Posterior cingulate gyrus (tissue), 11 donors: ENCODE measurements at regions not wholly inside any gene's neighbourhood (a gene's known extent, or its start where the extent isn't known, plus 50 kb on each side); places are given as distances from the start of the nearest gene placed in this dataset.

Experiments
- DNase-seq, 10 donors: peaks; one replicate each; pipeline versions ENCODE4 v3.0.0 to v3.0.0-alpha.2; 2020 to 2021; ENCODE audit warnings: mixed read lengths in 3 of 10
- intact Hi-C: fragments of 100-400 bp; cut with DNase I; formaldehyde crosslinking; loops from one replicate; pipeline ENCODE4 v1.15.1; 2023

DNA sequence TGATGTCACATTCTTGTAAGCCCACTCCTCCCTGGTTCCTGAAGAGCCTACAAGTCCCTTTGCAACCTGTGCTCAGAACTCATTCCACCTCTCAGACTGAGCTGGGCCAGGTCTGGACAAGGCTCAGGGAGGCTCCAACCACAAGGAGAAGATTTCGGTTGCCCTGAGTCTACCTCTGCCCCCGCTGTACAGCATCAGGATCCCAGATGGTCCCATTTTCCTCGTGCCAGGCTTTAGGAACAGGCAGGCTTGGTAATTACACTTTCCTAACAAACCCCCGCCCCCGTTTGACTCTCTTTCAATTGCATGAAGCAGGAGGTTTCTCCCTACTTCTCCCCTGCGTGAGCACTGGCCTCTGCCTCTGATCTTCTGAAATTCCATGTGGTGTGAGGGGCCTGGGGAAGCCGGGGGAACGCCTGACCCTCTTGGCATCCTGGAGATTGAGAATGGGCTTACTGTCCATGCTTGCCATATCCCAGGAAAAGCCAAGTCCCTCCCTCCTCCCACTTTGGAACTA is 86.9 kb upstream of the CTNNA1 start:
- intact Hi-C loops, result loop anchor here (10.0 kb wide), 1 partner anchor 89 kb away; the partner anchor contains the start of gene CTNNA1
- DNase-seq, result peak in 1 of 10 donors; percentile 39

DNA sequence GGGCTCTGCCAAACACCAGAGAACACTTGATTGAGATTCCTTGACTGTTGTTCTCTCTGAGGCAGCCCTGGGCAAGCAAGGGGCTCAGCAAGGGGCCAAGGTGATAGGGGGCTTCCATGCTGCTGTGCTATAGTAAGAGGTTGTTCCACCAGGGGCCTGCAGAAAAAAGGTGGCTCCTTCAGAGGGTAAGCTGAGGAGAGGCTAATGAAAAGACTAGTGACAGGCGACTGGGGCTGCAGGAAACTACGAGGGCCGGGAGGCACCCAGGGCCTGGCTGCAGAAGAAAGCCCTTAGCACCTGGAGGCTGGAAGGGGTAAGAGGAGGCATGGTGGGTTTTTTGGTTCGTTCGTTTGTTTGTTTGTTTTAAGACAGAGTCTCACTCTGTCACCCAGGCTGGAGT is 88.0 kb upstream of the CTNNA1 start:
- peak in 1 of 10 donors; percentile 22 for DNase-seq
- intact Hi-C loops, result loop anchor here (10.0 kb wide), 1 partner anchor 90 kb away; the partner anchor contains the start of gene CTNNA1

DNA sequence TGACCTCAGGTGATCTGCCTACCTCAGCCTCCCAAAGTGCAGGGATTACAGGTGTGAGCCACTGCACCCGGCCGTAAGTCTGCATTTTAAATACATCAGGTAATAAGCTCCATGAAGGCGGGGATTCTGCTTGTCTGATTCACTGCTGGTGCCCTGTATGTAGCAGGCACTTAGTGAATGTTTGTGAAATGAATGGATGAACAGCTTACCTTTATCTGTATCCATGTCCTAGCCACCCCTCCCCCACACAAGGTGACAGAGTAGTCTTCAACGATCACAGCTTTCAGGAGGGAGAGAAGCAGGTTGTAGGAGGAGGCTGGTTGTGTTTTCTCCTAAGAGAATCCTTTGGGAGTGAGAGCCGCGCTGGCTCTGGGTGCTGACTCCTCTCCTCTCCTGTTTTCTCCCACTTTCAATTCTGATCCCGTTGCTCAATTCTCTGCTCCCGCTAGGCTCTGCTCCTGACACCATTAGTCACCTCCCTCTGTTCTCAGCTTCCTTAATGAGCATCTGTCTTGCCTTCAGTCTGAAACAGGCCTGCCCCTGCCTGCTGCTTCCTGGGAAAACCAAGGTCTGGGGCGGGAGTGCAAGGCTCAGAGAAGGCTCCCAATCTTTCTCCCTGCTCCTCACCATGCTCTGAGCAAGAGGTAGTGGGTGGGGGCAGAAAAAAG is 88.8 kb upstream of the CTNNA1 start:
- intact Hi-C loops, result loop anchor here (10.0 kb wide), 1 partner anchor 90 kb away; the partner anchor contains the start of gene CTNNA1

DNA sequence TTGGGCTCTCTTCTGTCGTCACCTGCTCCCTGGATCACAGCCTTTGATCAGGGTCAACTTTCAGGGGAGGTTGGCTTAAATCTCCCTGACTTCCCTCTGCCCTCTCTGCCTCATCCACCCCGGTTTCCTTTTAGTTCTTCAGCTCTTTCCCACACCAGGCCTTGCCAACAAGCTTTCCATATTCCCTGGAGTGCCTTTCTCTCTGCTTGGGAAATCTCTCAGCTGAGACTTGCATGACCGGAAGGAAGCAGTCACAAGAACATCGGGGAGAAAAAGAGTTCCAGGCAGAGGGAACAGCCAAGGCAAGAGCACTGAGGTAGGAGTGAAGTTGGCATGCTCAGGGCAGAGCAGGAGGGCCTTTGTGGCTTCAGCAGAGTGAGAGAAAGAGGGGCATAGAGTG is 88.4 kb upstream of the HSPA9 start:
- no peak for DNase-seq
- intact Hi-C loops, result loop anchor here (10.0 kb wide), 1 partner anchor 91 kb away; the partner anchor contains the start of gene CTNNA1

More for the DNA sequence above, 88.8 kb upstream of the CTNNA1 start:
- DNase-seq, result peak in 1 of 10 donors; percentile 76

DNA sequence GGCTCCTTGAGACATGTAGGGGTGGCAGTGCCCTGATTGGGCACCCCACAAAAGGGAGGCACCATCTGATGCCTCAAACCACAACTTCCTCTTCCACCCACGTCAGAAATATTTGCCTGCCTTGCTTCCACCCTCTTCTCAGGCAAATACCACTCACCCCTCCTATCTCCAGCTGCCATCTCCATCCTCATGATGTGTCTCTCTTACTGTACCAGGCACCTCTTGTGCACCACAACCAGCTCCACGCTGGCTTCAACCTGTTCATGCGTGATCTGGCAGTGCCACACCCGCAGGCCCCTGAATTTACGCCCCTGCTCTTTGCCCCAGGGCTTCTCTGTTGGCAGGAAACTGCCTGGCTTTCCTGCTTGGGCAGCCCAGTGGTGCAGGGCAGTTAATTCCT is 87.8 kb upstream of the HSPA9 start:
- intact Hi-C loops, result loop anchor here (10.0 kb wide), 1 partner anchor 92 kb away; the partner anchor contains the start of gene CTNNA1
- DNase-seq, result peak in 1 of 10 donors; percentile 32

DNA sequence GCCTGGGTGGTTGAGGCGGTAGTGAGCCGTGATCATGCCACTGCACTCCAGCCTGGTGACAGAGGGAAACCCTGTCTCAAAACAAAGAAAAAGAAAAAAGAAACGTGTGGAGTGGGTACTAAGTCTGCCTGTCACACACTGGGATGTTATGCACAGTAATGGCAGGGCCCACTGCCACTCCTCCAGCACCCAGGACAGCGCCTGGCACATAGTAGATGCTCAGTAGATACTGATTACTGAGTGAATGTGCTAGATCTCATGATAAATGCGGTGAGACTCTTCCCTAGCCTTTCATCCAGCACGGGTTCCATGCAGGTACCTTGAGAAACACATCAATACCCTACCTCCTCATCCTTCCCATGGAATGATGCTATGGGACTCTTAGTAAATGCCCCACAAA is 87.4 kb upstream of the HSPA9 start:
- intact Hi-C loops, result loop anchor here (10.0 kb wide), 1 partner anchor 92 kb away; the partner anchor contains the start of gene CTNNA1
- no peak for DNase-seq

DNA sequence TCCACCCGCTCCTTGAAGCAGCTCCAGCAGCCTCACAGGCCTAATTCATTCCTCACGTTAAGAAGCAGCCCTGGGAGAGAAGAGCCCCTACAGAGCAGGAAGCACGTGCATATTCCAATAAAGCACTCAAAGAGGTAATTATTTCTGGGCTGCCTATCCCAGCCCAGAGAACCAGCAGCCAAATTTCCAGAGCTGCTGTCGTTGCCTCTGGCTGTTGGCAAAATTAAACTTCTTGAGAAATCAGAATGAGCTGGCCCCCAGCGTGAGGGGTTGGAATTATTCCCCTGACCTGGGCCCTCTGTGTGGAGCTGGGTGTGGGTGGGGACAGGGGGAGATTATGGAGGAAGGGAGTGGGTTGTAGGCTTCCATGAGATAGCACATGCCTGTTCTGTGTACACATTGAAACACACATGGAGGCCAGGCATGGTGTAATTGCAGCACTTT is 86.8 kb upstream of the HSPA9 start:
- intact Hi-C loops, result loop anchor here (10.0 kb wide), 1 partner anchor 93 kb away; the partner anchor contains the start of gene CTNNA1
- no peak for DNase-seq

DNA sequence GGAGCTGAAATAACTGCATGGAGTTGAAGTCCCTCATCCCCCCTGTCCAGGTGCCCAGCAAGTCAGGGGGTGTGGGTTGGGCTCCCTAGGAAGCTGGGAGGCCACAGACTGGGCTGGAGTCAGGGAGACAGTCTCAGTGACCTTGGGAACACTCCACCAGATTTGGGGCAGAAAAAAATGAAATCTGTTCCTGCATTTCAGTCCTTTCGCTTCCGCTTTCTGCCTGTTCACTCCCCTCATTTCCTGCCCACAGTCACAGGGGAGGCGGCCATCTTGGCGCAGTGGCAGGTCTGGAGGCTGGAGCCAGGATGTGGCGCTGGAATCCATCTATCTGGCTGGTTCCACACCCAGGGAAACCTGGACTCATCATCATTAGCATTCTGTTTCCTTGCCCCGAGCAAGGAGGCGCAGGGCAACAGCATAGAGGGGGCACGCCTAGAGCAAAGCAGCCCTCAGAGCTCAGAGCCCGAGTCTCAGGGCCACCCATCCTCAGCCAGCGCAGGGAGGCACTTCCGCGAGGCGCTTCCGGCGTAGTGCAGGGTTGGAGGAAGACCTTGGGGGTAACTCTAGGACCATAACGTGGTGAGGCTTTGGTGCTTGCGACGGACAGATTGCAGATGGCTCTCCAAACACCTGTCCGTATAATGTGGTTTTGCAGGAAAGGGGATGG is 86.2 kb upstream of the HSPA9 start:
- DNase-seq, result peak in 1 of 10 donors; percentile 67
- intact Hi-C loops, result loop anchor here (10.0 kb wide), 1 partner anchor 93 kb away; the partner anchor contains the start of gene CTNNA1

DNA sequence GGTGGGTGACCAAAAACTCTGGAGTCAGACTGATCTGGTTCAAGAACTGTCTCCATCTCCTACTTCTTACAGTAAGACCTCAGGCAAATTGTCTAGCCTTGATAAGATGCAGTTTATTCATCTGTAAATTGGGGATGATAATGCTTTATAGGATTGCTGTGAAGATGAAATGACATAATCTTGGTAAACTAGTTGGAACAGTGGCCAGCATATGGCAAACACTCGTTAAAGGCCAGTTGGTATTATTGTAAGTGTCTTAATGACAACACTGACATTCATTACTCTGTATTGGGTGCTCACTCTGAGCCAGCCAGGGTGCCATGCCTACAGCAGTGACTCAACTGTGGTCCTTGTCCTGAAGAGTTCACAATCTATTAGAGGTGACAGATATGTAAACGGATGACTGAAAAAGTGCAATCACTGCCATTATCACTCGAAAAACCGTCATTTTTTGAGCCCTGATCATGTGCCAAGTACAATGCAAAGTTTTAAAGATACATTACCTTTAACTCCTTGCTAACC is 84.9 kb upstream of the HSPA9 start:
- DNase-seq, result peak in 1 of 10 donors; percentile 31
- intact Hi-C loops, result loop anchor here (10.0 kb wide), 1 partner anchor 95 kb away; the partner anchor contains the start of gene CTNNA1

DNA sequence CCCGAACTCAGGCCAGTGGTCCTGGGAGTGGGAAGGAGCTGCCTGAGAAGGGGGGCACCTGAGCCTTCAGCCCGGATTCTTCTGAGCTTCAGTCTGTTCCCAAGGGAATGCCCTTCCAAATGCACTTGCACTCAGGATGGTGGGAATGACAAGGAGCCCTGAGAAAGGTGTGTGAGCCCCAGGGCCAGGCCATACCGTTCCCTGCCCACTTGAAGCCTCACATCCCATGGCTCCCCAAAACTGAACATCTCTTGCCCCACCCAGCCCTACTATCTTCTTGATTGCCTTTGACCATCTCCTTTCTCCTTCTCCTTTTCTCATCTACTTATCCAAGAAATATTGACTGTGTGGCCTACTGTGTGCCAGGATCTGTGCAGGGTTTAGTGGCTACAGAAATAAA is 84.4 kb upstream of the HSPA9 start:
- intact Hi-C loops, result no loop called here
- no peak for DNase-seq

DNA sequence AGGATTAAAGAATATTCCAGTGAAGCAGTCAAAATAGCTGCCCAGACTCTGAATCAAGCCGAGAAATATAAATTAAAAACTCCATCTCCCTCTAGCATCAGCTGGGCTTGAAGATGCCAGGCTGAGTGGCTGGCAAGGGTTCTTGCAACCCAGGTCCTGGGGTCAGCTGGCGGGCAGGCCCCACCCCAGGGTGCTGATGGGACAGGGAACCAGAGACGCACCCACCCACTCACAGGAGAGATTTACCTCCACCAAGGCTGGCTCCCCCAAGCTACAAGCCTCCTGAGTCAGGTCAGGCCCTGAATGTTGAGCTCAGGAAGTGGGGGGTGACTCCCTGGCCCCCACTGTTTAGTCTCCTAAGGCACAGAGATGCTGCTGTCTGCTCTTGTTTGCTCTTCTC is 83.9 kb upstream of the HSPA9 start:
- peak in 1 of 10 donors; percentile 18 for DNase-seq
- intact Hi-C loops, result no loop called here

DNA sequence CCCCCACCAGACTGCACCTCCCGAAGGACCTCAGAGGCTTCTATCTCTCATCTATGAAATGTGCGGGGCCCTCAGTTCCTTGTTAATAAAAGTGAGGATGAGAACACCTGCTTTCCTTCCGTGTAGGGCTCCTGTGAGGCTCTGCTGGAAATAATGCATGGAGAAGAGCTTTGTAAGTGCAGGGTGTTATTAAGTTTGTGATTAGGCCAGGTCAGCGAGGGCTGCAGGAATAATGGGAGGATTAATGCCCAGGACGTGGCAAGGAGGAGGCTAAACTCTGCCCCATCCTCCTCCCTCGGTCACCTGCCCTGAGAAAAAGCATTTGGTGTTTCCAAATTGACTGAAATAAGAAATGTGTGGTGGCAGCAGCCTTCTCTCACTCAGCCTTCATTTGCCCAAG is 83.5 kb upstream of the HSPA9 start:
- no peak for DNase-seq
- intact Hi-C loops, result no loop called here

DNA sequence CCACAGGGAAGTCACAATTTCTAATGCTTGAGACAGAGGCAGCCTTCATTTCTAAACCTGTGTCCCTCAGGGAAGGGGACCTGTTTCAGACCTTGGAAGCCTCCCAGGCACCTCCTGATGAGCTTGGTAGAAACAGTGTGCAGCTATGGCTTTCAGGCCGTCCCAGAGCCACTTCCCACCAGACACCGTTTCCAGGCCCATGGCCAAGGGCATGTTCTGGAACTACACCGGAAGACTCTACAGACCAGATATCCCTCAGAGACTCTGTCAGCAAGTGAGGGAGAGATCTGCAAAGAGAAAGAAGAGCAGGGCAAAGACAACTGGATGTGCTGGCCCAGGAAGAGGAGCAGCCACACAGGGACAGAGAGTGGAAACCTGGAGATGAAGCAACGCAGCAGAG is 82.2 kb upstream of the HSPA9 start:
- DNase-seq, result peak in 3 of 10 donors; percentile 2 to 69 (median 46)
- intact Hi-C loops, result no loop called here

DNA sequence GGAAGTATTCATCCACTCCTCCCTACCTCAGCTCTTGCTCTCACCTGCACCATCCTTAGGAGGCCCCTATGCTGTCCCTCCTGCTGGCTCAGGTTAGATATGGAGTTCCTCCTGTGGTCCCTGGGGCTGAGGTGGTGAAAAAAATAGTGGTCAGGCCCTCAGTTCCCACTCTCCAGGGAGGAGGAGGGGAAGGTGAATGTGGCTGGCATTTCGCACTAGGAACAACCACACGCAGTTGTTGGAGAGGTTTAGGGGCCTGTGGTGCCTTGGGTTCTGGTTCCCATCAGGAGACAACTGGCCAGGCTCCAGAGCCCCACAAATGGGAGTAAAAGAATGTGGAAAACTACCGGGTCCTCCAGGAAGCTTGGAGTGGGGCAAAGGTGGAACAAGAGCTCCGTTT is 81.7 kb upstream of the HSPA9 start:
- intact Hi-C loops, result no loop called here
- peak in 2 of 10 donors; percentile 20 to 51 for DNase-seq

DNA sequence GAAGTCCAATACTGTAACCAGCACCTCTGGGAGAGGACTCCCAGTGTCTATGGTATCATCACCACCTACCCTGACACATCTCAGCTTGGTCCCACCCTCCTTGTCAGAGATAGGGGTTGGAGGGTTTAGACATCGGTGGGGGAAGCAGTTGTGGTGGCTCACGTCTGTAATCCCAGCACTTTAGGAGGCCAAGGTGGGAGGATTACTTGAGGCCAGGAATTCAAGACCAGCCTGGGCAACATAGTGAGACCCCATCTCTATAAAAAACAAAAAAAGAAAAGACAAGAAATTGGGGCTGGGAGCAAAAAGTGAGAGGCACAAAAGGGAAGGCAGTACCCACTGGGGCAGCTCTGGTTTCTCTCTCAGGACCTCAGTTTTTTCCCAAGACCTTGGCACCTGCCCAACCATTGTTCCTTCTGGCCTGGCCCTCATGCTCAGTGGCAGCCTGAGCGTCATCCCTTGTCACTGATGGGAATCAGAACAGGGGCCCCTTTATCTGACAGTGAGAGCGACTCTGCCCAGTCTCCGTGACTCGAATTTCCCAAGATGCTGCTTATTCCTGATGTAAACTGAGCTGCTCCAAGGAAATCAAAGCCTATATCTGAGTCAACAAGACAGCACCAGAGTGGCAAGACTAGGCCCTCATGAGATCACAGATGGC is 80.5 kb upstream of the HSPA9 start:
- intact Hi-C loops, result no loop called here
- DNase-seq, result peak; percentile 58 to 97 (median 86)

DNA sequence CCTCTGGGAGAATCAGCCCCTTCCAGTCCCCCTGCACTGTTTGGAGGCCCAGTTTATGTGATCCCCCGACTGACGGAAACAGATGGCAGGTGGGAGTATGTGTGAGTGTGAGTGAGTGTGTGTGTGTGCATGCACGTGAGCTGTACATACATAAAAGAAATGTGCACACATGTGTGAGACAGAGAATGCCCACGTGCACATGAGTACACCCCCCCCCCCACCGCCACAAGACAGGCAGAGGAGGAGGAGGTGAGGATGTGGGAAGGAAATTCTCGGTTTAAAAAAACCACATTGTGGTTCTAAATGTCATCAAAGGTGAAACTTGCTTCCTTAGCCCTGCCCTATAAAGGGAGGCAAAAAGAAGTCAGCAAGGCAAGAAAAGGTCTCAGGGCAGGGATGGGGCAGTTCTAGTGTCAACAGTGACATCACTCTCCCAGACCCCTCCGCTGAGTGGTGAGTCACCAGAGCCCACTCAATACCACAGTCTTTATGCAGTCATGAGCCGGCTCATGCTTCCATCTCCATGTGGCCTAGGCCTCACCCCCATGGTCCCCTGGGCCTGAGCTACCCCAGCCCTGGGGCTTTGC is 79.2 kb upstream of the HSPA9 start:
- intact Hi-C loops, result no loop called here
- DNase-seq, result peak in 3 of 10 donors; percentile 3 to 49 (median 38)

DNA sequence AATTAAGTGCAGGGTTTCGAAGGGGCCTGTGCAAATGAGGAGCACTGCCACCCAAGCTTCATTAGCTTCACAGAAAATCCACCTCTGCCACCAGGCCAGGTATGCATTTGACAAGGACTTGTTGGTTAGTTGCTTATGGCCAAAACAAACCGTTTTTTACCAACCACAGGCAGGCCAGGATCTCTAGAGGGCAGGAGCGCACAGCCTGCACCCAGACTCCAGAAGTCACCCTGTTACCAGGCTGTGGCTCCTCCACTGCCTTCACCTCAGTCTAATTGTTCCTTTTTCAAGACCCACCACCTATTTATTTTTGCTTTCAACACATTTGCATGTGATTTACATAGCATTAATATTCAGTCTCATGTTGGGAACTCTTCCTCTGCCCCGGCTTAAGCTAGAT is 78.3 kb upstream of the HSPA9 start:
- peak in 6 of 10 donors; percentile 38 to 91 (median 62) for DNase-seq
- intact Hi-C loops, result no loop called here

DNA sequence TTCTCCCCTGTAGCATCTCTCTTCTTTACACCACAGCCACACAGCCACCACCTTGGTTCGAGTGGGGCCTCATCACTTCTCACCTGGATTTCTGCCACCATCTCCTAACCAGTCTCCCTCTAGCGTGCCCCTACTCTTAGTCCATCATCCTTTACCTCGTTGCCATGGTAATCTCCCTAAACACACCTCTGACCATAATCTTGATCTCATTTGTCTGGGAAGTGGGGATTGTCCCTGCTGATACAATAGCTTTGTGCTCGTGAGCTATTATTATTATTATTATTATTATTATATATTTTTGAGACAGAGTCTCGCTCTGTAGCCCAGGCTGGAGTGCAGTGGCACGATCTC is 76.5 kb upstream of the HSPA9 start:
- no peak for DNase-seq
- intact Hi-C loops, result no loop called here

DNA sequence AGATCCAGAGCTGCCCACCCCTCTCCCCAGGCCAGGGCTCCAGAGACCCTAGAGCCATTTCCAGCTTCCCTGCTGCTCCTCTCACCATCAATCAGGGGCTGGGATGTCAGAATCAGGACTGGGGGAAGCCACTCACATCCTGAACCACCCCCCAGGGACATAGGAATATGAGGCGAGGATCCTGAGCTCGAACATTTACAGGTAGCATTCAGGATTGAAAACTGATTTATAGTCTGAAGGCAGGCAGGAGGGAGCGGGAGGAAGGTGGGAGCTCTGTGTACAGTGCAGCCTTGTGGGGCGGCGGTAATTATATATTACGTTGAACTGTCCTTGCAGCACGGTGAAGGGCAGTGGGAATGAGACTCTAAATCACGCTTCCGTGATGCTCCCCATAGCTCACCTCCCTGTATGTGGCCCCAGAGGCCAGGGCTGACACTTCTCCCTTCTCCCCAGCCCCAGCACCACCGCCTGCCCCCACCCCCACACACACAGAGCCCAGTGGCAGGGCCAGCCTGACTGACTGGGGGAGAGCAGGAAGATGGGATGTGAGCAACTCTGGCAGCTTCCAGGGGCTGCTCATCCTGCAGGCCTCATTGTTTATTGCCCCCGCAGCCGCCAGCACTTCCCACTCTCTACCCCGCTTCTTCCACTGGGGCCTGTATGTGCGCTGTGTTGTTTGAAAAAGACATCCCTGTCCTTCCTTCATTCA is 76.0 kb upstream of the HSPA9 start:
- DNase-seq, result peak in 3 of 10 donors; percentile 40 to 76 (median 74)
- intact Hi-C loops, result no loop called here
